ENCODE measurements at regions not wholly inside any gene's neighbourhood (a gene's known extent, or its start where the extent isn't known, plus 50 kb on each side); places are given as distances from the start of the nearest gene placed in this dataset.
"Not testable (repeated sequence)": the region's sequence is repeated elsewhere in the genome, so short reads cannot be mapped to it uniquely, and the experiment has no call there.

GRCh38 chr16:59634004-59634579, 900.0 kb upstream of the GOT2 start:
- H3K27ac ChIP-seq: no peak overlapping the region
- H3K36me3 ChIP-seq (ENCODE audit: low read depth, missing control alignments): no peaks in the 10 kb centered on the region
- TF ChIP-seq POLR2A (IDR thresholded peaks at IDR 0.05) (no peak), CTCF (IDR thresholded peaks at IDR 0.05) (no peak)
- 38 to 39% methylated on average over 4 of the region's 4 CpGs for WGBS, 2 donors
- H3K27me3 ChIP-seq: no peaks in the 10 kb centered on the region
- no peak overlapping the region for H3K4me3 ChIP-seq
- no peak for DNase-seq
- H3K4me1 ChIP-seq: no peaks in the 10 kb centered on the region
- intact Hi-C loops (cut with DNase I; ENCODE audit: low total_unique reads): no loop called here
- H3K9me3 ChIP-seq: no peaks in the 10 kb centered on the region

- 38 to 53% methylated on average over 3 of the region's 3 CpGs for WGBS, 2 donors
- intact Hi-C loops (cut with DNase I; ENCODE audit: low total_unique reads): no loop called here
- TF ChIP-seq POLR2A (IDR thresholded peaks at IDR 0.05): no peak
- TF ChIP-seq CTCF (IDR thresholded peaks at IDR 0.05): no peak
- Histone ChIP-seq H3K9me3 (no peaks in the 10 kb centered on the region), H3K27ac (no peak overlapping the region), H3K36me3 (ENCODE audit: low read depth, missing control alignments) (no peaks in the 10 kb centered on the region), H3K4me3 (no peak overlapping the region), H3K4me1 (no peaks in the 10 kb centered on the region), H3K27me3 (no peaks in the 10 kb centered on the region)
- DNase-seq: peak; percentile 13
Observed at GRCh38 chr16:59632276-59632855, 898.2 kb upstream of the GOT2 start.

DNA sequence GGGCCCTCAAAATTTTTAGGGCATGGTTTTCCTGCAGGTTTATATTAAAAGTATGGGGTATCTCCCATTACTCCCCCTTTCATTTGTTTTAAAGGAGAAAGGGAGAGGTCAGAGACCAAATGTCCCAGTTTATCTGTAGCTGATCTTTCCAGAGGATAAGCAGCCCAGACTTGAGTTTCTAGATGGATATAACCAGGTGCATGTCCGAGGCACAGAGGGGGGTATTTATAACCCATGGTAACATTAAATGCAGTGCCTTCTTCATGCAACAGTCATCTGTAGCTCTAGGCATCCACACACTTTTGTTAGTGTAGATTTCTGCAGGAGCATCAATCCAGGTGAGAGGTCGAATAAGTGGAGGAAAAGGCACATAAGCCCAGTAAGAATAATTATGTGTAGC, 890.3 kb upstream of the GOT2 start:
- H3K27ac ChIP-seq; H3K4me1 ChIP-seq; H3K4me3 ChIP-seq; H3K36me3 ChIP-seq (ENCODE audit: low read depth, missing control alignments); H3K27me3 ChIP-seq; H3K9me3 ChIP-seq; intact Hi-C loops (cut with DNase I; ENCODE audit: low total_unique reads); DNase-seq: not testable (repeated sequence)
- 68 to 79% methylated on average over 2 of the region's 2 CpGs for WGBS, 2 donors

- no peak overlapping the region for H3K27ac ChIP-seq
- H3K4me1 ChIP-seq: no peaks in the 10 kb centered on the region
- TF ChIP-seq POLR2A (IDR thresholded peaks at IDR 0.05) (no peak), CTCF (IDR thresholded peaks at IDR 0.05) (no peak)
- no peaks in the 10 kb centered on the region for H3K9me3 ChIP-seq
- no peak overlapping the region for H3K4me3 ChIP-seq
- WGBS, 2 donors: 83 to 89% methylated on average over 2 of the region's 2 CpGs
- intact Hi-C loops (cut with DNase I; ENCODE audit: low total_unique reads): no loop called here
- H3K36me3 ChIP-seq (ENCODE audit: low read depth, missing control alignments): no peaks in the 10 kb centered on the region
- H3K27me3 ChIP-seq: no peaks in the 10 kb centered on the region
- no peak for DNase-seq
Observed at GRCh38 chr16:59614466-59615240, 880.5 kb upstream of the GOT2 start.

- H3K36me3 ChIP-seq (ENCODE audit: low read depth, missing control alignments); DNase-seq; H3K4me1 ChIP-seq; H3K9me3 ChIP-seq; H3K27ac ChIP-seq; intact Hi-C loops (cut with DNase I; ENCODE audit: low total_unique reads); H3K27me3 ChIP-seq; H3K4me3 ChIP-seq: not testable (repeated sequence)
- WGBS, 2 donors: 66 to 75% methylated on average over 8 of the region's 8 CpGs
Observed at GRCh38 chr16:59612910-59613620, 878.9 kb upstream of the GOT2 start.

Measured in testis (tissue), 2 donors.